GM19023 (cell line): ENCODE measurements at regions not wholly inside any gene's neighbourhood (a gene's known extent, or its start where the extent isn't known, plus 50 kb on each side); places are given as distances from the start of the nearest gene placed in this dataset.

Experiments used
- ATAC-seq: cut with Tn5 transposase; IDR thresholded peaks from one replicate; pipeline ENCODE4 v1.9.1; 2021; ENCODE audit warnings: mild to moderate bottlenecking, moderate library complexity; ENCODE audit not compliant: unreplicated experiment

- ATAC-seq = no peak
Measured at GRCh38 chr16:73610160-73610559, 562.2 kb upstream of the ZFHX3 start.

- ATAC-seq = no peak
Measured at GRCh38 chr16:73608911-73609310, 561.0 kb upstream of the ZFHX3 start.

GRCh38 chr16:73605309-73605708 lies 557.4 kb upstream of the ZFHX3 start:
- ATAC-seq = no peak

- peak; percentile 64 for ATAC-seq
Measured at GRCh38 chr16:73601911-73602310, 554.0 kb upstream of the ZFHX3 start.

GRCh38 chr16:73599870-73600269 lies 551.9 kb upstream of the ZFHX3 start:
- ATAC-seq = no peak

- no peak for ATAC-seq
Measured at GRCh38 chr16:73599351-73599750, 551.4 kb upstream of the ZFHX3 start.

- ATAC-seq = no peak
Measured at GRCh38 chr16:73584157-73584556, 536.2 kb upstream of the ZFHX3 start.

GRCh38 chr16:73572135-73572828 lies 524.4 kb upstream of the ZFHX3 start:
- no peak for ATAC-seq

- ATAC-seq = no peak
Measured at GRCh38 chr16:73569266-73569980, 521.5 kb upstream of the ZFHX3 start.

- no peak for ATAC-seq
Measured at GRCh38 chr16:73568769-73569168, 520.8 kb upstream of the ZFHX3 start.

- no peak for ATAC-seq
Measured at GRCh38 chr16:73565925-73566324, 518.0 kb upstream of the ZFHX3 start.

GRCh38 chr16:73565263-73565662 lies 517.3 kb upstream of the ZFHX3 start:
- no peak for ATAC-seq

GRCh38 chr16:73563709-73564108 lies 515.8 kb upstream of the ZFHX3 start:
- ATAC-seq = no peak

- no peak for ATAC-seq
Measured at GRCh38 chr16:73560497-73560896, 512.6 kb upstream of the ZFHX3 start.

GRCh38 chr16:73558219-73558618 lies 510.3 kb upstream of the ZFHX3 start:
- peak; percentile 50 for ATAC-seq

- ATAC-seq = no peak
Measured at GRCh38 chr16:73553941-73554660, 506.2 kb upstream of the ZFHX3 start.

GRCh38 chr16:73549984-73550631 lies 502.2 kb upstream of the ZFHX3 start:
- ATAC-seq = no peak

GRCh38 chr16:73547552-73548403 lies 499.9 kb upstream of the ZFHX3 start:
- no peak for ATAC-seq

- ATAC-seq = no peak
Measured at GRCh38 chr16:73546341-73546845, 498.5 kb upstream of the ZFHX3 start.

- no peak for ATAC-seq
Measured at GRCh38 chr16:73545755-73546154, 497.8 kb upstream of the ZFHX3 start.
